ENCODE measurements at regions not wholly inside any gene's neighbourhood (a gene's known extent, or its start where the extent isn't known, plus 50 kb on each side); places are given as distances from the start of the nearest gene placed in this dataset.

DNA sequence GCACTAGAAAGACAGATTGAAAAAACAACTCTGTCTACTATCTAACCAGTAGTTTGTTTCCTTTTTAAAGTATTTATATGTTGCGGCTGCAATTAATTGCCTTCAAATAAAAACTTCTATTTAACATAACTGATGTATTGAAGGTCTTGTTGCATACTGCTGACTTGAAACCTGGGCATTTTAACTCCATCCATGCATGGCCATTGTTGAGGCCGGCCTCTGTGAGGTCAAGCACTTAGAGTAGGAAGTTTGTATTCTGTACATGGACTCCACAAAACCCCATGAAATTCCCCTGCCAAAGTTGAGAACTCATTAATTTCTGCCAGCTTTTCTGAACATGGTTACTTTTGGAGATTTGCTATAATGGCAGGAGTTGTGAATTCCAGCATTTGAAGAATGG is 150.6 kb downstream of the GAS1 start:
- no peak for DNase-seq (ENCODE audit: low spot score)
- TF ChIP-seq, protein P1, sequence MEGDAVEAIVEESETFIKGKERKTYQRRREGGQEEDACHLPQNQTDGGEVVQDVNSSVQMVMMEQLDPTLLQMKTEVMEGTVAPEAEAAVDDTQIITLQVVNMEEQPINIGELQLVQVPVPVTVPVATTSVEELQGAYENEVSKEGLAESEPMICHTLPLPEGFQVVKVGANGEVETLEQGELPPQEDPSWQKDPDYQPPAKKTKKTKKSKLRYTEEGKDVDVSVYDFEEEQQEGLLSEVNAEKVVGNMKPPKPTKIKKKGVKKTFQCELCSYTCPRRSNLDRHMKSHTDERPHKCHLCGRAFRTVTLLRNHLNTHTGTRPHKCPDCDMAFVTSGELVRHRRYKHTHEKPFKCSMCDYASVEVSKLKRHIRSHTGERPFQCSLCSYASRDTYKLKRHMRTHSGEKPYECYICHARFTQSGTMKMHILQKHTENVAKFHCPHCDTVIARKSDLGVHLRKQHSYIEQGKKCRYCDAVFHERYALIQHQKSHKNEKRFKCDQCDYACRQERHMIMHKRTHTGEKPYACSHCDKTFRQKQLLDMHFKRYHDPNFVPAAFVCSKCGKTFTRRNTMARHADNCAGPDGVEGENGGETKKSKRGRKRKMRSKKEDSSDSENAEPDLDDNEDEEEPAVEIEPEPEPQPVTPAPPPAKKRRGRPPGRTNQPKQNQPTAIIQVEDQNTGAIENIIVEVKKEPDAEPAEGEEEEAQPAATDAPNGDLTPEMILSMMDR (IDR thresholded peaks at IDR 0.05; ENCODE audit: extremely low read depth, missing control alignments), result no peak

DNA sequence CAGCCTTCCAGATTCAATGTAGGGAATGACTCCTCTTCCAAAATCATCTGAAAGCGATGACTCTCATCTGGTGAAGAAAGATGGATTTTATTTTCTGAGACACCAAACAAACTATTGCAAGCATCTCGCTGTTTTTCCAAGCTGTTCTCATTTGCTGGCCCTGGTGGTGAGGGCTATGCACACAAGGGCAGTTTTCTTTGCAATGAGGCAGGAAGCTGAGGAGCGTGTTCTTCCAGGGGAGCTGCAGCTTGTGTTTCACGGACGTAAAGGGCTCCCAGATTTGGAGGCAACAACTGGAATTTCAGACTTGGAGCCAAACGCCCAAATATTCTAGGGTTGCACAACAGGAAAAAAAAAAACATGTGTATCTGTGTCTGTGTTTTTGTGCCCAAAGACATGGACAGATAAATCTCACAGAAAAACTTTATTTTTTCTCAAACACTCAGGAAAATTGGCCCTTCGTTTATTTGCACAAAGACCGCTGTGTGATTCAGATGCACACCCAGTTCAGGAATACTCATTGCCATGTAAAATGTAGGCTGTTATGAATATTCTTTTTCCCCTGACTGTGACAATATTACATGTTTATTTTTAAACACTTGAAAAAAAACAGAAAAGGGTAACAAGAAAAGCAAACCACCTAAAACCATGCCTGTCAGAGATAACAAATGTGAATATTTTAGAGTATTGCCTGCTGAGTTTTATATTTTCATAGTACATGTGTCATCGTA is 151.3 kb downstream of the GAS1 start:
- no peak for DNase-seq (ENCODE audit: low spot score)
- TF ChIP-seq, protein P1 (IDR thresholded peaks at IDR 0.05; ENCODE audit: extremely low read depth, missing control alignments), result no peak

DNA sequence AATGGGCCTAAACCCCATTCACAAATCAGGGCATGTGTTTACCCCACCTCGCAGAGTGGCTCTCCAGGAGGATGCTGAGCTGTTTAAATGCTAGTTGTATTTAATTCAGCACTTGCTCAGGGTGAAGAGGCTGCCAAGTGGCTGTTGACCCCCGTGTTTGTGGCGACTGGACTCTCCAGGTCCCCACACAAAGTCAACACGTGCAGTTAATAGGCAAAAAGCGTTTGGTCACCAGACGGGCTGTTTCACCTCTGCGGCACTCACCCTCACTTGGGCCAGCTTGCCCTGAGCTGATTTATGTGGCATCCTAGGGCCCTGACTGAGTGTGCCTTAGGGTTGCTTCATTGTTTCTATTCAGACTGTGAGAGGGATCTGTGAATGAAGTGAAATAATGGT is 152.3 kb downstream of the GAS1 start:
- DNase-seq (ENCODE audit: low spot score), result no peak
- TF ChIP-seq, protein P1 (IDR thresholded peaks at IDR 0.05; ENCODE audit: extremely low read depth, missing control alignments), result no peak

DNA sequence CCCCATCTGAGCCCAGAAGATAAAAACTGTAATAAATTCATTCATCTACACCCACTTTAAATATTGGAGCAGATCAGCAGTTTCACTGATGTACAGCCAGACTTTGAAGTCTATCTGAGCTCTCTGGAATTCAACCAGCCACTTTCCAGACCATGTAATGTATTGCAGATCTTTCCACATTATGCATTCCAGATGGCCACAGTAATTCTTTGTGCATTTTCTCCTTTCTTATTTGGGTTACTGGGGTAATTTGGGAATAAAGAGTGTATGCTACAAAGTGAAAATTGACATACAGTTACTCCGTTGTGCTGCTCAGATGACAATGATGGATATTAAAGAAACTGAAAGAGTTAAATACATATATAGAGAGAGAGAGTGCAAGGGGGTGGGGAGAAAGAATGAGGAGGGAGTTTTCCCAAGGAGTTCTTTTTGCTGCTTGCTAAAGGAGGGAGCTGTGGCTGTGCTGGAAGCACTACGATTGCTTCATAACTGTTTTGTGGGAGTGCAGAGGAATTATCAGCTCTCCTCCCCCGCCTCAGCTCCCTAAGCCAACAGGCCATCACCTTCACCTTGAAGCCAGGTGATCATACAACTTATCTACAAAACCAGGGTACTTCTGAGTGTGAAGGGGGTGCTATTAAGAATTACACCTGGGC is 152.8 kb downstream of the GAS1 start:
- DNase-seq (ENCODE audit: low spot score), result no peak
- TF ChIP-seq, protein P1 (IDR thresholded peaks at IDR 0.05; ENCODE audit: extremely low read depth, missing control alignments), result no peak

DNA sequence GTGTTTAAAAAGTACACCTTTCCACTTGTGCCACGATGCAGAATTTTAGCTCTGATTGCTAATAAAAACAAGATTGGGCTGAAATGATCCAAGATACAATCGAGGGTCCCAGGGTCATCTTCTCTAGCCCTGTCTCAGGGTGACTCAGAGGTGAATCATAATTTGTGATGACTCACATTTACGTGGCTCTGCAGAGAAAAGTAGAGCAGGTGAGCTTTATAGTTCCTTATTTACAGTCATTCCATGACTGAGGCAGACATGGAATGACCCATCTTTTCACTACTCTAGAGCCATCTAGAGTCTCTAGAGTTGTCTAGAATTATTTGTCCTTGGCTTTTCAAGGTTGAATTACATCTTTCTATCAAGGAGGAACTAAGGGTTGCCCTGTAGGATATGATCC is 155.2 kb downstream of the GAS1 start:
- TF ChIP-seq, protein P1 (IDR thresholded peaks at IDR 0.05; ENCODE audit: extremely low read depth, missing control alignments), result no peak
- no peak for DNase-seq (ENCODE audit: low spot score)

DNA sequence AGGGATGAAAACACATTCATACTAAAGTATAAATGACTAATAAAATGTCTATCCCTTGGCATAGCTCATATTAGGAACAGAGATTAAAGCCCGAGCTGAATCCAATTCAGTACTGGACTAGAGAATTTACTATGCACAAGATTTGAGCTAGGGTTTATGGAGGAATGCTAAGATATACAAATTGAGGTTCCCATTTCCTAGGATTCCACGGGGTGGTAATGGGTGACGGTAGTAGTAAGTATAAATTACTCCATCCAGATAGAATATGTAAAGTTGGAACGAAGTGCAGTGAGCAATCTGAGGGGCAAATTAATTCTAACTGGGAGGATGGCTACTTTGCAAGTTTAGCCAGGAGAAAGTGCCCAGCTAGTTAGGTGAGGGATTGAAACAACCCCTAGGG is 156.5 kb downstream of the GAS1 start:
- TF ChIP-seq, protein P1 (IDR thresholded peaks at IDR 0.05; ENCODE audit: extremely low read depth, missing control alignments), result no peak
- DNase-seq (ENCODE audit: low spot score), result no peak

DNA sequence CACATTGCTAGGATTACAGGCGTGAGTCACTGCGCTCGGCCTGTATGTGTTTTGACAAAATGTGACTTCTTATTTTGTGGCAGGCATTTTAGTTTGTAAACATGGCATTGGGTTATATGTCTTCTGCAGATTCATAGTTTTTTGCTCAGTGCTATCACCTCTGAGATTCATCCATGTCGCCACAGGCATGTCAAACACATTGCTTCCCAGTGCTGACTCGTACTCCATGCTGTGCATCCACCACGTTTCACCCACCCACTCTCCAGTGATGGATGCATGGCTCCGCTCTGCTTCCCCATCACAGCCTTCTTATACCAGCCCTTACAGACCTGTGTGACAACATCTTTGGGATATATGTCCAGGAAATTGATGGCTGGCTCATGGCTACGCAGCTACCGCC is 158.8 kb downstream of the GAS1 start:
- TF ChIP-seq, protein P1 (IDR thresholded peaks at IDR 0.05; ENCODE audit: extremely low read depth, missing control alignments), result no peak

More for the DNA sequence above, 158.8 kb downstream of the GAS1 start:
- no peak for DNase-seq (ENCODE audit: low spot score)

Measured in GM20000 (cell line).